ENCODE measurements at regions not wholly inside any gene's neighbourhood (a gene's known extent, or its start where the extent isn't known, plus 50 kb on each side); places are given as distances from the start of the nearest gene placed in this dataset.

- no peak for TF ChIP-seq REST (IDR thresholded peaks at IDR 0.05; ENCODE audit: low read depth, low read length)
- no peak for TF ChIP-seq BACH1 (IDR thresholded peaks at IDR 0.05; ENCODE audit: borderline replicate concordance)
Measured at GRCh38 chr3:102163039-102163817, 271.6 kb upstream of the ZPLD1 start (continued).

- ChIA-PET RAD21 (ENCODE audit: unreplicated experiment) (no interaction called here), POLR2A (no interaction called here), CTCF (interaction anchor here (1.0 to 2.4 kb wide), 2 partner anchors 10 to 61 kb away, joined by 3 to 8 read pairs; no protein-coding TSS in a partner anchor), SMC1A (ENCODE audit: uncharacterized antibody, unreplicated experiment) (interaction anchor here (0.6 to 1.9 kb wide), 3 partner anchors 13 to 62 kb away, joined by 3 to 6 read pairs (median 3); no protein-coding TSS in a partner anchor)
- FAIRE-seq, result no peak
- no peaks in the 10 kb centered on the region for H3K27me3 ChIP-seq (replicated peaks in 1 of 2; ENCODE audit: control insufficient read depth in 2 of 2, insufficient read depth in 2 of 2, low read length in 1 of 2)
- H4K20me1 ChIP-seq (ENCODE audit: control insufficient read depth, insufficient read depth), result no peaks in the 10 kb centered on the region
- intact Hi-C loops (cut with micrococcal nuclease; ENCODE audit: unreplicated experiment) (no loop called here), in situ Hi-C loops (cut with MboI) (no loop called here)
- WGBS (ENCODE audit: insufficient coverage, insufficient replicate concordance, low lambda C conversion rate, missing lambda C conversion rate), result 56% methylated on average over 4 of the region's 4 CpGs
- H3K4me2 ChIP-seq (ENCODE audit: control insufficient read depth, insufficient read depth), result no peak overlapping the region
- H3K79me2 ChIP-seq (ENCODE audit: control insufficient read depth, insufficient read depth, low read length), result no peaks in the 10 kb centered on the region
- H2AFZ ChIP-seq (ENCODE audit: control insufficient read depth, low read depth, low read length), result no peak overlapping the region
- no peaks in the 10 kb centered on the region for H3K9me3 ChIP-seq (replicated peaks; ENCODE audit: control insufficient read depth, insufficient read depth, low read length)
- no peaks in the 10 kb centered on the region for H3K4me1 ChIP-seq (ENCODE audit: control insufficient read depth, insufficient read depth, low read length)
- ATAC-seq, result no peak
- no peak overlapping the region for H3K9ac ChIP-seq (ENCODE audit: control insufficient read depth, insufficient read depth, low read length)
- no peaks in the 10 kb centered on the region for H3K36me3 ChIP-seq (ENCODE audit: control insufficient read depth in 2 of 2, insufficient read depth in 2 of 2, low read length in 1 of 2)
- H3K27ac ChIP-seq (ENCODE audit: control insufficient read depth, insufficient read depth), result no peak overlapping the region
- no TSS peak for BruUV-seq (replicated peaks)
- no peak for DNase-seq (ENCODE audit: low read depth, low spot score)
- no peak overlapping the region for H3K4me3 ChIP-seq
- TF ChIP-seq SMAD1 (IDR thresholded peaks at IDR 0.05; ENCODE audit: low read depth, partially characterized antibody) (no peak), IRF5 (IDR thresholded peaks at IDR 0.05; ENCODE audit: borderline replicate concordance) (no peak), PBX3 (IDR thresholded peaks at IDR 0.05; ENCODE audit: insufficient replicate concordance, low read depth, low read length) (no peak), CEBPZ (IDR thresholded peaks at IDR 0.05; ENCODE audit: low read depth, low read length) (no peak), NR2C2 (IDR thresholded peaks at IDR 0.05; ENCODE audit: borderline replicate concordance, control insufficient read depth, insufficient read length, low read depth) (no peak), HDAC6 (IDR thresholded peaks at IDR 0.05; ENCODE audit: unreplicated experiment) (no peak), TAF1 (IDR thresholded peaks at IDR 0.05; ENCODE audit: borderline replicate concordance, low read depth, low read length) (no peak), POLR2AphosphoS5 (IDR thresholded peaks at IDR 0.05; ENCODE audit: low read length) (no peak), RB1 (IDR thresholded peaks at IDR 0.05; ENCODE audit: borderline replicate concordance) (no peak), BRCA1 (IDR thresholded peaks at IDR 0.05; ENCODE audit: low read depth, low read length) (no peak), PML (IDR thresholded peaks at IDR 0.05; ENCODE audit: low read length) (no peak)
Measured at GRCh38 chr3:102163818-102164154, 271.0 kb upstream of the ZPLD1 start.
